ENCODE measurements at regions not wholly inside any gene's neighbourhood (a gene's known extent, or its start where the extent isn't known, plus 50 kb on each side); places are given as distances from the start of the nearest gene placed in this dataset.

DNA sequence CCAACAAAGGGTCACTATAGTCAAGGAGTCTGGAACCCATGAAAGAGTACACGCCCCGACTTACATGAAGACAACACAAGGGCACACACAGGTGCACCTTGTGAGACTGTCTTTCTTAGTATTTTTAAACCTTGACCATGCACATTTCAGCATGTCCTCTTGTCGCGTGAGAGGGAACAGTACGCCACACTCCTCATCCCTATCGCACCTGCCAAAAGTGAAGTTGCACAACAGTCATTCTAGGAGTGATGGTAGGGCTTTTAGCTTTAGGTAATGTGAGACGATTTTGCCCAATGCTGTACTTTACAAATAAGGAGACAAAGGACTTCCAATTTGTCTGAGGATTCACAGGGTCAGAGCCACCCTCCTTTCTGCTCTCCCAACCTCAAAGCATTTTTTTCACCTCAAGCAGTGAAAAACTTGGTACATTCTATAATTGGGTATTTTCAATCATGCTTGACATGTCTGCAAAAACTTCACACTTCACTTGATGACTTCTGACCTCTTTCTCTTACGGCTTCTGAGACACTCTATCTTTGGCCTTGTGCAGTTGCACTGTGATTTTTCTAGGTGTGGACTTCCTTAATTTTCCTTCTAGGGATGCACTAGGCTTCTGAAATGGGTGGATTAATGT lies 173.9 kb upstream of the GRB10 start:
- Mint-ChIP-seq H3K36me3 (no peaks in the 10 kb centered on the region), H3K27me3 (peaks cover 2 to 6% of the 10 kb centered on the region in 2 donors), H3K27ac (no peak overlapping the region), H3K9me3 (peaks cover 0 to 2% (median 0%) of the 10 kb centered on the region in 8 donors), H3K4me1 (no peaks in the 10 kb centered on the region), H3K4me3 (no peak overlapping the region)
- Histone ChIP-seq H3K27me3 (ENCODE audit: insufficient read depth, low read length) (no peaks in the 10 kb centered on the region), H3K36me3 (ENCODE audit: insufficient read depth, low read length) (no peaks in the 10 kb centered on the region), H3K9me3 (ENCODE audit: control insufficient read depth in 1 of 2, low read length in 2 of 2) (no peaks in the 10 kb centered on the region), H3K4me3 (ENCODE audit: low read length in 2 of 2) (no peak overlapping the region), H3K4me1 (ENCODE audit: insufficient read depth, low read length) (no peaks in the 10 kb centered on the region), H3K27ac (ENCODE audit: low read depth, low read length) (no peak overlapping the region)
- CTCF ChIA-PET (ENCODE audit: partially characterized antibody): no interaction called here
- POLR2A ChIA-PET (ENCODE audit: partially characterized antibody): no interaction called here
- intact Hi-C loops (cut with micrococcal nuclease): no loop called here
- no peak for DNase-seq

DNA sequence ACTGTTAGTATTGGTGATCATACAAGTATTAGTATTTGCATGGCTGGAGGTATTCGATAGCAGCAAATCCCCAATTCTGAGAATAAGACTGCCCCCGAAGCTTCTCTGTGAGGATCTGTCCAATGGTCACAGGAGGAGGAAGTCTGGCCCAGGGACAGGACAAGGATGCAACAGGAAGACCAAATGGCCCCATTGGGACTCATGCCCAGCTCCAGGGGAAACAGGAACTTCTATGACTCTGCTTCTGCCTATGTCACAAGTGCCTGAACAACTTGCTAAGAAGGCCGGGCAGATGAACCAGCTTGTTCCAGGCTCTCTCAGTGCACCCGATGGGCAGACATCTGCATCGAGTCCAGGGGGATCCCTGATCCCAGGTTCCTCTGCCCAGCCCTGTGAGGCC lies 172.0 kb upstream of the GRB10 start:
- no peak overlapping the region for H3K4me3 Mint-ChIP-seq
- no peaks in the 10 kb centered on the region for H3K9me3 ChIP-seq (ENCODE audit: control insufficient read depth in 1 of 2, low read length in 2 of 2)
- ChIA-PET CTCF (ENCODE audit: partially characterized antibody) (no interaction called here), POLR2A (ENCODE audit: partially characterized antibody) (no interaction called here)
- no peaks in the 10 kb centered on the region for H3K36me3 Mint-ChIP-seq
- no peaks in the 10 kb centered on the region for H3K27me3 ChIP-seq (ENCODE audit: insufficient read depth, low read length)
- no peaks in the 10 kb centered on the region for H3K4me1 Mint-ChIP-seq
- peaks cover 0 to 7% (median 3%) of the 10 kb centered on the region in 8 donors for H3K9me3 Mint-ChIP-seq
- intact Hi-C loops (cut with micrococcal nuclease): no loop called here
- H3K27ac Mint-ChIP-seq: no peak overlapping the region
- H3K4me1 ChIP-seq (ENCODE audit: insufficient read depth, low read length): no peaks in the 10 kb centered on the region
- no peak overlapping the region for H3K27ac ChIP-seq (ENCODE audit: low read depth, low read length)
- H3K36me3 ChIP-seq (ENCODE audit: insufficient read depth, low read length): no peaks in the 10 kb centered on the region
- no peak overlapping the region for H3K4me3 ChIP-seq (ENCODE audit: low read length in 2 of 2)
- peaks cover 2 to 3% of the 10 kb centered on the region in 2 donors for H3K27me3 Mint-ChIP-seq
- no peak for DNase-seq

DNA sequence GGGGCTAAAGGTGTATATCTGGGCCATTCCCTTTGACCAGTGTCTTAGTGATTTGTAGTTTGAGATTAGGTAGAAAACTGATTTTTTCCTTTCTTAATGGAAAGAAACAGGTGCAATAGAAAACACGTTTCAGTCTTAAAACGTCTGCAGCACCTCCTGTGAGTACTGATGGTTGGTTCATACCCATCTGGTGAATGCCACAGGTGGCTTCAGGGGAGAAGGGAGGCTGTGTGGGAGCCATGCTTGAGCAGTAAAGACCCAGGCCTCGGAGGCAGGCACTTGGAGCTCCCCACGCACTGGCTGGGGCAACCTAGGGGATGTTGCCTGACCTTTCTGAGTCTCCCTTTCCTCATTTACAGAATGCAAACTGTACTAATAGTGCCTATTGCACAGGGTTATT lies 171.5 kb upstream of the GRB10 start:
- no peaks in the 10 kb centered on the region for H3K4me1 ChIP-seq (ENCODE audit: insufficient read depth, low read length)
- no peaks in the 10 kb centered on the region for H3K4me1 Mint-ChIP-seq
- no peaks in the 10 kb centered on the region for H3K36me3 ChIP-seq (ENCODE audit: insufficient read depth, low read length)
- no peak overlapping the region for H3K27ac Mint-ChIP-seq
- no peak overlapping the region for H3K4me3 Mint-ChIP-seq
- ChIA-PET POLR2A (ENCODE audit: partially characterized antibody) (no interaction called here), CTCF (ENCODE audit: partially characterized antibody) (no interaction called here)
- no peaks in the 10 kb centered on the region for H3K27me3 Mint-ChIP-seq
- no peaks in the 10 kb centered on the region for H3K9me3 ChIP-seq (ENCODE audit: control insufficient read depth in 1 of 2, low read length in 2 of 2)
- no peak for DNase-seq
- H3K27me3 ChIP-seq (ENCODE audit: insufficient read depth, low read length): no peaks in the 10 kb centered on the region
- H3K27ac ChIP-seq (ENCODE audit: low read depth, low read length): no peak overlapping the region
- no peak overlapping the region for H3K4me3 ChIP-seq (ENCODE audit: low read length in 2 of 2)
- no peaks in the 10 kb centered on the region for H3K36me3 Mint-ChIP-seq
- intact Hi-C loops (cut with micrococcal nuclease): no loop called here
- peaks cover 0 to 11% (median 6%) of the 10 kb centered on the region in 8 donors for H3K9me3 Mint-ChIP-seq

DNA sequence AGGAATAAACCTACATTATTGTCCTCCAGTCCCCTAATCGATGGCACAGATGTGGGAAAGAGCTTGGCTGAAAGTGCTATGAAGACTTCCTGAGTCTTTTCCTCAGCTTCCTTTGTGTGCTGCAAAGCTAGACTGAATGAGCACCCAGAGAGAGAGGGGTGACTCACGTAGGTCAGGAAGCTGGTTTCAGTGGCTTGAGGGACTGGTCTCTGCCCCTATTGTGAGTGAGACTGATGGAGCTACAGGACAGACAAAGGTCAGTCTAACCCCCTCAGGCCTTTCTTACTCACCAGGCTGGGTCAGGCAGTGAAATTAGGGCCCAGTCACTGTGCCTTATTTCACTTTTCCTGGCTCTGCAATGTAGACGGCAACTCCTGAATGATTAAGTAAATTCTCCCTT lies 171.1 kb upstream of the GRB10 start:
- H3K4me1 ChIP-seq (ENCODE audit: insufficient read depth, low read length): no peaks in the 10 kb centered on the region
- no peak overlapping the region for H3K4me3 ChIP-seq (ENCODE audit: low read length in 2 of 2)
- H3K27ac ChIP-seq (ENCODE audit: low read depth, low read length): no peak overlapping the region
- ChIA-PET POLR2A (ENCODE audit: partially characterized antibody) (no interaction called here), CTCF (ENCODE audit: partially characterized antibody) (no interaction called here)
- Mint-ChIP-seq H3K27me3 (no peaks in the 10 kb centered on the region), H3K27ac (no peak overlapping the region), H3K4me1 (no peaks in the 10 kb centered on the region), H3K9me3 (peaks cover 0 to 15% (median 6%) of the 10 kb centered on the region in 8 donors), H3K4me3 (no peak overlapping the region), H3K36me3 (no peaks in the 10 kb centered on the region)
- no peaks in the 10 kb centered on the region for H3K9me3 ChIP-seq (ENCODE audit: control insufficient read depth in 1 of 2, low read length in 2 of 2)
- intact Hi-C loops (cut with micrococcal nuclease): no loop called here
- no peak for DNase-seq
- no peaks in the 10 kb centered on the region for H3K27me3 ChIP-seq (ENCODE audit: insufficient read depth, low read length)
- no peaks in the 10 kb centered on the region for H3K36me3 ChIP-seq (ENCODE audit: insufficient read depth, low read length)

DNA sequence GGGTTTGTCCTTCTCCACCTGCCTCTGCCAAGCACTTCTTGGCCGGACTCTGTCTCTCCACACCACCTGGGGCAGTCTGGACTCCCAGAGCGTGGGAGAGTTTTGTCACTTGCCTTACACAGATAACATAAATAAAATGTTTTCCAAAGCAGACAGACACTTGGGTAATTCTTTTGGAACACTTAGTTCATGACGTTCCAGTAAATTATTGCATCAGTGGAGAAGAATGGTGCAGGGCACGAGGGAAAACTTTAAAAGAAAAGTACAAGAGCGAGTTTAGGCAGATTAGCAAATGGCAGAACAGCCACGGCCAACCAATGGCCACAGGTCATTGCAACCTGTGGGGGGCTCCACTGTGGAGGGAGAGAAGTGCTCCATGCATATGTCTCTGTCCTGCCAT lies 170.6 kb upstream of the GRB10 start:
- Histone ChIP-seq H3K9me3 (ENCODE audit: control insufficient read depth in 1 of 2, low read length in 2 of 2) (no peaks in the 10 kb centered on the region), H3K27me3 (ENCODE audit: insufficient read depth, low read length) (no peaks in the 10 kb centered on the region), H3K36me3 (ENCODE audit: insufficient read depth, low read length) (no peaks in the 10 kb centered on the region), H3K4me3 (ENCODE audit: low read length in 2 of 2) (no peak overlapping the region), H3K4me1 (ENCODE audit: insufficient read depth, low read length) (no peaks in the 10 kb centered on the region), H3K27ac (ENCODE audit: low read depth, low read length) (no peak overlapping the region)
- intact Hi-C loops (cut with micrococcal nuclease): no loop called here
- H3K27me3 Mint-ChIP-seq: no peaks in the 10 kb centered on the region
- no peak for DNase-seq
- H3K4me3 Mint-ChIP-seq: no peak overlapping the region
- POLR2A ChIA-PET (ENCODE audit: partially characterized antibody): no interaction called here
- no peaks in the 10 kb centered on the region for H3K36me3 Mint-ChIP-seq
- H3K9me3 Mint-ChIP-seq: peaks cover 0 to 17% (median 8%) of the 10 kb centered on the region in 8 donors
- H3K4me1 Mint-ChIP-seq: no peaks in the 10 kb centered on the region
- H3K27ac Mint-ChIP-seq: no peak overlapping the region
- CTCF ChIA-PET (ENCODE audit: partially characterized antibody): no interaction called here

DNA sequence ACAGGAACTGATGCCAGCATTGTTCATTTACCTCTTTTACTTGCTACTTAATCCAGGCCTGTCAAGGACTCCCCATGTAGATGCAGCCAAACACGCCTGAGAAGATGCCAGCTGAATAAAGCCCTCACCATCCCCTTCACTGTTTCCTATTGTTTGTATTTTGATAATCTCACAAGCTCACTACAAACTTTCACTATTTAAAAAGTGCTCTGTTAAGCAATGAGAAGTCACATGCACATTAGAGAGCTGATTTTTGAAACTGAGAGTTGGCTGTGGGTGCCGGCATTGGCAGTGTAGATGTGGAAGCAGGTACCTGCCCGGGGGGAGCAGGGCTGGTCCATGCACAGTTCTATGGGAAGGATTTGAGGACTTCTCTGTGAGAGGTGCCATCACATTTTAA lies 169.8 kb upstream of the GRB10 start:
- Mint-ChIP-seq H3K27ac (no peak overlapping the region), H3K9me3 (peaks cover 0 to 21% (median 11%) of the 10 kb centered on the region in 8 donors), H3K36me3 (no peaks in the 10 kb centered on the region), H3K4me3 (no peak overlapping the region), H3K27me3 (no peaks in the 10 kb centered on the region), H3K4me1 (no peaks in the 10 kb centered on the region)
- no peaks in the 10 kb centered on the region for H3K36me3 ChIP-seq (ENCODE audit: insufficient read depth, low read length)
- H3K27ac ChIP-seq (ENCODE audit: low read depth, low read length): no peak overlapping the region
- H3K27me3 ChIP-seq (ENCODE audit: insufficient read depth, low read length): no peaks in the 10 kb centered on the region
- H3K9me3 ChIP-seq (ENCODE audit: control insufficient read depth in 1 of 2, low read length in 2 of 2): no peaks in the 10 kb centered on the region
- DNase-seq: no peak
- H3K4me3 ChIP-seq (ENCODE audit: low read length in 2 of 2): no peak overlapping the region
- intact Hi-C loops (cut with micrococcal nuclease): no loop called here
- CTCF ChIA-PET (ENCODE audit: partially characterized antibody): no interaction called here
- H3K4me1 ChIP-seq (ENCODE audit: insufficient read depth, low read length): no peaks in the 10 kb centered on the region
- POLR2A ChIA-PET (ENCODE audit: partially characterized antibody): no interaction called here

DNA sequence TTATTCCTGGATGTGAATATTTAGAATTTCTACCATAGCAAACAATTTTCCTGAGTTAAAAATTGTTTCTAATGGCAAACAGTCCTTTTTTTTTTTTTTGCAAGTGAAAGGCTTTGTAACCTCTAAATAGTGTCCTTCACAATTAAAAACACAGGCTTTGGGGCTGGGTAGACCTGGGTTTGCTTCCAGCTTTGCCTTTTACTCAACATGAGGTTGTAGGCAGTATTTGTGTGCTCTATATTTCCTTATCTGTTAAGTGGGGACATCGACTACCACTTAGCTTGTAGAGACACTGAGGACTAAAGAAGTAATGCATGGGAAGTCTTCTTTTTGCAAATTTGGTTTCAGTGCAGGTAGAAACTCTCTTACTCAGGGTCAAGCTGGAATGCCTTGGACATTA lies 169.4 kb upstream of the GRB10 start:
- H3K27ac ChIP-seq (ENCODE audit: low read depth, low read length): no peak overlapping the region
- intact Hi-C loops (cut with micrococcal nuclease): no loop called here
- DNase-seq: no peak
- H3K9me3 ChIP-seq (ENCODE audit: control insufficient read depth in 1 of 2, low read length in 2 of 2): no peaks in the 10 kb centered on the region
- no peaks in the 10 kb centered on the region for H3K4me1 ChIP-seq (ENCODE audit: insufficient read depth, low read length)
- H3K4me1 Mint-ChIP-seq: no peaks in the 10 kb centered on the region
- H3K27me3 ChIP-seq (ENCODE audit: insufficient read depth, low read length): no peaks in the 10 kb centered on the region
- H3K36me3 Mint-ChIP-seq: no peaks in the 10 kb centered on the region
- H3K27ac Mint-ChIP-seq: no peak overlapping the region
- H3K27me3 Mint-ChIP-seq: no peaks in the 10 kb centered on the region
- H3K4me3 ChIP-seq (ENCODE audit: low read length in 2 of 2): no peak overlapping the region
- POLR2A ChIA-PET (ENCODE audit: partially characterized antibody): no interaction called here
- H3K36me3 ChIP-seq (ENCODE audit: insufficient read depth, low read length): no peaks in the 10 kb centered on the region
- peaks cover 0 to 21% (median 11%) of the 10 kb centered on the region in 8 donors for H3K9me3 Mint-ChIP-seq
- no peak overlapping the region for H3K4me3 Mint-ChIP-seq
- CTCF ChIA-PET (ENCODE audit: partially characterized antibody): no interaction called here

DNA sequence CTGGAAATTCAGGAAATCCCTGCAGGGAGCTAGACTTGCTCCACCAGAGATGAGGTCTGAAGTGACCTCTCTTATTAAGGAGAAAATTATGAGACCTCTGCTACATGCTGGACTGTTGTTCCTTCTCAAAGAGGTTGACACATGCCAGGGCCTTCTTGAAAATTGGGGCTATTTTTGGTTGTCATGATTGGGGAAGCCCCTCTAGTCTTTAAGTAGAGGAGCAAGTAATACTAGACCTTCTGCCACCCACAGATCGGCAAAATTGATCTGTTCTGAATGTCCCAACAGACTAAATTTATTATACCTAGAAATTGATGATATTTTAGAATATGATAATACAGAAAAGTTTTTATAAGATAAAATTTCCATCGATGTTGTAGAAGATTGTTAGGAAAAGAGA lies 160.8 kb upstream of the GRB10 start:
- H3K9me3 ChIP-seq (ENCODE audit: control insufficient read depth in 1 of 2, low read length in 2 of 2): no peaks in the 10 kb centered on the region
- no peak overlapping the region for H3K4me3 ChIP-seq (ENCODE audit: low read length in 2 of 2)
- POLR2A ChIA-PET (ENCODE audit: partially characterized antibody): no interaction called here
- no peak overlapping the region for H3K4me3 Mint-ChIP-seq
- H3K27me3 ChIP-seq (ENCODE audit: insufficient read depth, low read length): no peaks in the 10 kb centered on the region
- H3K36me3 ChIP-seq (ENCODE audit: insufficient read depth, low read length): no peaks in the 10 kb centered on the region
- no peak for DNase-seq
- H3K27me3 Mint-ChIP-seq: peaks cover 2 to 7% of the 10 kb centered on the region in 2 donors
- CTCF ChIA-PET (ENCODE audit: partially characterized antibody): interaction anchor here (1.3 kb wide), 1 partner anchor 9 kb away, joined by 3 read pairs; no protein-coding TSS in a partner anchor
- no peaks in the 10 kb centered on the region for H3K4me1 Mint-ChIP-seq
- H3K27ac ChIP-seq (ENCODE audit: low read depth, low read length): no peak overlapping the region
- intact Hi-C loops (cut with micrococcal nuclease): no loop called here
- no peak overlapping the region for H3K27ac Mint-ChIP-seq
- H3K4me1 ChIP-seq (ENCODE audit: insufficient read depth, low read length): no peaks in the 10 kb centered on the region
- H3K36me3 Mint-ChIP-seq: no peaks in the 10 kb centered on the region
- peaks cover 0 to 12% (median 5%) of the 10 kb centered on the region in 8 donors for H3K9me3 Mint-ChIP-seq
